Endothelial cell of umbilical vein (primary cell): ENCODE measurements at regions not wholly inside any gene's neighbourhood (a gene's known extent, or its start where the extent isn't known, plus 50 kb on each side); places are given as distances from the start of the nearest gene placed in this dataset.

Experiments used
- BruUV-seq: library from RNA; stranded (reverse); fragments of 400-500 nt; replicated peaks from 2 replicates; lab custom pipeline; 2021; lab: Mats Ljungman, UMichigan
- CTCF ChIA-PET: fragments of 300-600, 350-600 bp; sonication (Branson Sonifier 250); formaldehyde crosslinking; loops from one replicate; lab custom pipeline; 2021; ENCODE audit warnings: antibody characterized with exemption, inconsistent platforms; lab: Charles Lee
- POLR2A ChIA-PET: fragments of 300-600, 350-600 bp; sonication (Branson Sonifier 250); formaldehyde crosslinking; loops from one replicate; lab custom pipeline; 2021; ENCODE audit warnings: antibody characterized with exemption, inconsistent platforms; lab: Charles Lee
- DNase-seq: peaks from one replicate; pipeline ENCODE4 v3.0.0-alpha.2; 2011; ENCODE audit warnings: low read depth, low spot score
- FAIRE-seq: peaks from 2 replicates; lab custom pipeline; 2011; peaks lifted over from hg19 to GRCh38; lab: Jason Lieb, UNC
- H2AFZ ChIP-seq: 2 replicates; pipeline ENCODE4 v1.6.0; 2012; ENCODE audit warnings: low read depth, low read length, control low read depth, inconsistent platforms
- H3K27ac ChIP-seq: 2 replicates; pipeline ENCODE4 v1.5.1; 2011; ENCODE audit warnings: low read depth, mild to moderate bottlenecking, control low read depth, low read length, moderate library complexity; ENCODE audit not compliant: insufficient read depth
- H3K27me3 ChIP-seq, 2 experiments: 2 replicates each; pipeline versions ENCODE4 v1.6.0 to v1.6.1; 2011; ENCODE audit warnings: low read length in 2 of 2, mixed read lengths in 1 of 2; ENCODE audit not compliant: control insufficient read depth in 2 of 2, insufficient read depth in 2 of 2
- H3K36me3 ChIP-seq, 2 experiments: 2 replicates in 1 of 2; 3 replicates in 1 of 2; pipeline ENCODE4 v1.5.1; 2011; ENCODE audit warnings: low read length in 2 of 2, mild to moderate bottlenecking in 1 of 2, moderate library complexity in 1 of 2; ENCODE audit not compliant: control insufficient read depth in 2 of 2, insufficient read depth in 2 of 2; ENCODE audit errors: extremely low read depth in 1 of 2
- H3K4me1 ChIP-seq: 3 replicates; pipeline ENCODE4 v1.5.1; 2011; ENCODE audit warnings: mild to moderate bottlenecking, low read length; ENCODE audit not compliant: control insufficient read depth, insufficient read depth; ENCODE audit errors: extremely low read depth
- H3K4me2 ChIP-seq: 2 replicates; pipeline ENCODE4 v1.6.1; 2011; ENCODE audit warnings: low read length, control low read depth, mixed read lengths; ENCODE audit not compliant: insufficient read depth
- H3K4me3 ChIP-seq, 3 experiments: fragments of 200-600 bp in 1 of 3; sonication (generic), shearing (Covaris generic) in 1 of 3; replicated peaks in 1 of 3; 2 replicates each; pipeline ENCODE4 v1.5.1; 2011 to 2016; ENCODE audit warnings: control low read depth in 3 of 3, low read length in 3 of 3, mild to moderate bottlenecking in 2 of 3, inconsistent platforms in 1 of 3, low read depth in 1 of 3, moderate library complexity in 1 of 3; ENCODE audit not compliant: insufficient read depth in 1 of 3
- H3K79me2 ChIP-seq: 2 replicates; pipeline ENCODE4 v1.6.0; 2012; ENCODE audit warnings: low read length, inconsistent platforms; ENCODE audit not compliant: control insufficient read depth, insufficient read depth
- H3K9ac ChIP-seq: replicated peaks from 2 replicates; pipeline ENCODE3; 2011; ENCODE audit warnings: low read length, control low read depth; ENCODE audit not compliant: insufficient read depth; ENCODE audit errors: extremely low read depth
- H3K9me1 ChIP-seq: replicated peaks from 3 replicates; pipeline ENCODE4 v1.6.0; 2011; ENCODE audit warnings: mild to moderate bottlenecking, low read length; ENCODE audit not compliant: control insufficient read depth, insufficient read depth; ENCODE audit errors: extremely low read depth
- H3K9me3 ChIP-seq: replicated peaks from 2 replicates; pipeline ENCODE4 v1.5.1; 2012; ENCODE audit warnings: low read length, inconsistent platforms; ENCODE audit not compliant: control insufficient read depth, insufficient read depth
- H4K20me1 ChIP-seq: replicated peaks from 2 replicates; pipeline ENCODE3; 2011; ENCODE audit warnings: mild to moderate bottlenecking, low read length; ENCODE audit not compliant: control insufficient read depth, insufficient read depth; ENCODE audit errors: extremely low read depth
- CTCF ChIP-seq, 2 donors: IDR thresholded peaks; 1 replicate in 1 of 2; 2 replicates in 1 of 2; pipeline ENCODE4 v1.5.1; 2011; ENCODE audit warnings: low read length in 2 of 2, mild to moderate bottlenecking in 2 of 2, moderate library complexity in 2 of 2, control low read depth in 1 of 2, inconsistent platforms in 1 of 2, low read depth in 1 of 2; ENCODE audit not compliant: insufficient read depth in 1 of 2; ENCODE audit errors: extremely low read depth in 1 of 2
- FOS ChIP-seq: IDR thresholded peaks from 2 replicates; pipeline ENCODE4 v1.6.1; 2011; ENCODE audit warnings: mild to moderate bottlenecking, low read length, moderate library complexity, borderline replicate concordance; ENCODE audit not compliant: insufficient read depth
- MYC ChIP-seq: IDR thresholded peaks from one replicate; pipeline ENCODE4 v1.6.1; 2011; ENCODE audit warnings: mild to moderate bottlenecking, low read depth, low read length
- POLR2A ChIP-seq: IDR thresholded peaks from 2 replicates; pipeline ENCODE4 v1.6.1; 2012; ENCODE audit warnings: low read depth, mild to moderate bottlenecking, control low read depth, low read length
- POLR2AphosphoS5 ChIP-seq: IDR thresholded peaks from 2 replicates; pipeline ENCODE4 v1.6.1; 2012; ENCODE audit warnings: low read depth, mild to moderate bottlenecking, control low read depth, low read length, moderate library complexity; ENCODE audit not compliant: insufficient read depth
- dilution Hi-C: fragments of 300-500 bp; cut with MboI; formaldehyde crosslinking; loops from one replicate; pipeline ENCODE4 v1.15.0; 2019; ENCODE audit warnings: low sequenced_read_pairs; ENCODE audit not compliant: extremely low pct_ligation_motif_present
- intact Hi-C: fragments of 100-400 bp; cut with micrococcal nuclease; formaldehyde crosslinking; loops from one replicate; pipeline ENCODE4 v1.10.0; 2022

GRCh38 chr4:140234697-140235060, 80.7 kb upstream of the MAML3 start:
- H3K4me1 ChIP-seq = peaks cover 29% of the 10 kb centered on the region
- H3K79me2 ChIP-seq = no peaks in the 10 kb centered on the region
- ChIA-PET POLR2A (no interaction called here), CTCF (interaction anchor here (1.2 to 2.0 kb wide), 6 partner anchors 9 to 125 kb away, joined by 3 to 6 read pairs (median 4); partner anchors contain the start of gene MAML3)
- intact Hi-C loops = loop anchor here (5.0 kb wide), 1 partner anchor 142 kb away; no protein-coding TSS in a partner anchor
- no TSS peak for BruUV-seq
- H3K27ac ChIP-seq = no peak overlapping the region
- peak overlapping the region; percentile 91 for H2AFZ ChIP-seq
- H3K36me3 ChIP-seq = no peaks in the 10 kb centered on the region
- DNase-seq (no peak), FAIRE-seq (no peak)
- no peaks in the 10 kb centered on the region for H3K27me3 ChIP-seq
- H3K9me1 ChIP-seq = no peaks in the 10 kb centered on the region
- H3K4me3 ChIP-seq = no peak overlapping the region
- H3K9me3 ChIP-seq = no peaks in the 10 kb centered on the region
- TF ChIP-seq FOS (no peak), MYC (no peak), POLR2A (no peak), POLR2AphosphoS5 (no peak), CTCF (IDR thresholded peaks at IDR 0.05; ENCODE audit: extremely low read depth in 1 of 2, insufficient read depth in 1 of 2, low read depth in 1 of 2, low read length in 2 of 2) (no peak)
- dilution Hi-C loops = no loop called here
- no peak overlapping the region for H3K4me2 ChIP-seq
- H4K20me1 ChIP-seq = no peaks in the 10 kb centered on the region
- H3K9ac ChIP-seq = no peak overlapping the region
